Osteocyte (in vitro differentiated cells): ENCODE measurements at regions not wholly inside any gene's neighbourhood (a gene's known extent, or its start where the extent isn't known, plus 50 kb on each side); places are given as distances from the start of the nearest gene placed in this dataset.

Experiments used
- DNase-seq: peaks from one replicate; pipeline ENCODE4 v3.0.0; 2021; ENCODE audit warnings: mixed read lengths; ENCODE audit not compliant: unreplicated experiment; ENCODE audit errors: extremely low spot score
- H3K27ac Mint-ChIP-seq: one replicate; pipeline ENCODE4 v1.8.0; 2021; ENCODE audit warnings: mild to moderate bottlenecking, mixed read lengths; ENCODE audit not compliant: unreplicated experiment
- H3K27me3 Mint-ChIP-seq: one replicate; pipeline ENCODE4 v1.8.0; 2021; ENCODE audit warnings: mixed read lengths; ENCODE audit not compliant: unreplicated experiment
- H3K36me3 Mint-ChIP-seq: one replicate; pipeline ENCODE4 v1.8.0; 2021; ENCODE audit warnings: mixed read lengths; ENCODE audit not compliant: unreplicated experiment
- H3K4me1 Mint-ChIP-seq: one replicate; pipeline ENCODE4 v1.8.0; 2021; ENCODE audit warnings: mixed read lengths; ENCODE audit not compliant: unreplicated experiment
- H3K4me3 Mint-ChIP-seq: one replicate; pipeline ENCODE4 v1.8.0; 2021; ENCODE audit warnings: mild to moderate bottlenecking, moderate library complexity, mixed read lengths; ENCODE audit not compliant: unreplicated experiment
- H3K9me3 Mint-ChIP-seq: one replicate; pipeline ENCODE4 v1.8.0; 2021; ENCODE audit warnings: mixed read lengths; ENCODE audit not compliant: unreplicated experiment
- CTCF ChIP-seq: fragments of 200-600 bp; sonication (generic); IDR thresholded peaks from 2 replicates; pipeline ENCODE4 v1.5.0; 2021; ENCODE audit warnings: antibody characterized with exemption, mild to moderate bottlenecking, moderate library complexity

GRCh38 chr1:208842451-208842850 is 598.3 kb upstream of the PLXNA2 start:
- no peaks in the 10 kb centered on the region for H3K4me1 Mint-ChIP-seq
- no peak for TF ChIP-seq CTCF

GRCh38 chr1:208844158-208844557 is 600.0 kb upstream of the PLXNA2 start:
- no peaks in the 10 kb centered on the region for H3K4me1 Mint-ChIP-seq
- no peak for TF ChIP-seq CTCF
- no peak overlapping the region for H3K27ac Mint-ChIP-seq
- no peak overlapping the region for H3K4me3 Mint-ChIP-seq
- no peaks in the 10 kb centered on the region for H3K9me3 Mint-ChIP-seq
- H3K36me3 Mint-ChIP-seq: no peaks in the 10 kb centered on the region
- H3K27me3 Mint-ChIP-seq: peaks cover 8% of the 10 kb centered on the region
- no peak for DNase-seq

More at GRCh38 chr1:208842451-208842850, 598.3 kb upstream of the PLXNA2 start:
- no peak for DNase-seq
- H3K36me3 Mint-ChIP-seq: no peaks in the 10 kb centered on the region
- H3K4me3 Mint-ChIP-seq: no peak overlapping the region
- H3K27me3 Mint-ChIP-seq: peaks cover 5% of the 10 kb centered on the region
- no peaks in the 10 kb centered on the region for H3K9me3 Mint-ChIP-seq
- H3K27ac Mint-ChIP-seq: no peak overlapping the region

GRCh38 chr1:208848854-208849253 is 604.7 kb upstream of the PLXNA2 start:
- Mint-ChIP-seq H3K36me3 (no peaks in the 10 kb centered on the region), H3K4me3 (no peak overlapping the region), H3K27ac (no peak overlapping the region), H3K9me3 (no peaks in the 10 kb centered on the region), H3K4me1 (no peaks in the 10 kb centered on the region), H3K27me3 (peaks cover 10% of the 10 kb centered on the region)
- TF ChIP-seq CTCF: no peak
- DNase-seq: no peak

- Mint-ChIP-seq H3K4me3 (no peak overlapping the region), H3K36me3 (no peaks in the 10 kb centered on the region), H3K9me3 (no peaks in the 10 kb centered on the region), H3K27ac (no peak overlapping the region), H3K27me3 (peaks cover 15% of the 10 kb centered on the region), H3K4me1 (no peaks in the 10 kb centered on the region)
- no peak for TF ChIP-seq CTCF
- DNase-seq: no peak
Observed at GRCh38 chr1:208850442-208850841, 606.3 kb upstream of the PLXNA2 start.

- H3K4me1 Mint-ChIP-seq: no peaks in the 10 kb centered on the region
- H3K27me3 Mint-ChIP-seq: peaks cover 23% of the 10 kb centered on the region
- H3K27ac Mint-ChIP-seq: no peak overlapping the region
- DNase-seq: no peak
- no peak for TF ChIP-seq CTCF
- no peak overlapping the region for H3K4me3 Mint-ChIP-seq
- no peaks in the 10 kb centered on the region for H3K36me3 Mint-ChIP-seq
- H3K9me3 Mint-ChIP-seq: no peaks in the 10 kb centered on the region
Observed at GRCh38 chr1:208851366-208851765, 607.2 kb upstream of the PLXNA2 start.
